Stimulated activated CD4-positive, alpha-beta T cell treated with anti-CD3 and anti-CD28 coated beads, Interleukin-1b, Interleukin-23, amount 100 ng/mL, for 48 hours (primary cell): ENCODE measurements at regions not wholly inside any gene's neighbourhood (a gene's known extent, or its start where the extent isn't known, plus 50 kb on each side); places are given as distances from the start of the nearest gene placed in this dataset.

Source experiments
- DNase-seq: peaks from one replicate; pipeline ENCODE4 v3.0.0-alpha.2; 2020

- DNase-seq: no peak
Observed at GRCh38 chr1:221308534-221309511, 429.6 kb downstream of the HLX start.

- DNase-seq: no peak
Observed at GRCh38 chr1:221309723-221310122, 430.5 kb downstream of the HLX start.

- no peak for DNase-seq
Observed at GRCh38 chr1:221310180-221310579, 430.9 kb downstream of the HLX start.

- no peak for DNase-seq
Observed at GRCh38 chr1:221315330-221315729, 426.6 kb downstream of the DUSP10 start.

- DNase-seq: no peak
Observed at GRCh38 chr1:221316491-221317056, 425.3 kb downstream of the DUSP10 start.

GRCh38 chr1:221317537-221317936, 424.4 kb downstream of the DUSP10 start:
- DNase-seq: no peak

GRCh38 chr1:221327954-221328353, 413.9 kb downstream of the DUSP10 start:
- no peak for DNase-seq

GRCh38 chr1:221328371-221328770, 413.5 kb downstream of the DUSP10 start:
- no peak for DNase-seq

- no peak for DNase-seq
Observed at GRCh38 chr1:221331273-221332183, 410.4 kb downstream of the DUSP10 start.

- no peak for DNase-seq
Observed at GRCh38 chr1:221334062-221334461, 407.8 kb downstream of the DUSP10 start.

- DNase-seq: no peak
Observed at GRCh38 chr1:221335161-221336101, 406.5 kb downstream of the DUSP10 start.

GRCh38 chr1:221336126-221336525, 405.8 kb downstream of the DUSP10 start:
- no peak for DNase-seq

- no peak for DNase-seq
Observed at GRCh38 chr1:221337106-221337505, 404.8 kb downstream of the DUSP10 start.

- DNase-seq: no peak
Observed at GRCh38 chr1:221343136-221343535, 398.8 kb downstream of the DUSP10 start.

- DNase-seq: no peak
Observed at GRCh38 chr1:221343607-221344006, 398.3 kb downstream of the DUSP10 start.

- no peak for DNase-seq
Observed at GRCh38 chr1:221344693-221345092, 397.2 kb downstream of the DUSP10 start.

- DNase-seq: no peak
Observed at GRCh38 chr1:221347706-221348105, 394.2 kb downstream of the DUSP10 start.

GRCh38 chr1:221350091-221350490, 391.8 kb downstream of the DUSP10 start:
- DNase-seq: no peak

GRCh38 chr1:221356693-221357092, 385.2 kb downstream of the DUSP10 start:
- no peak for DNase-seq

GRCh38 chr1:221363039-221363438, 378.9 kb downstream of the DUSP10 start:
- no peak for DNase-seq

GRCh38 chr1:221366495-221367110, 375.3 kb downstream of the DUSP10 start:
- DNase-seq: no peak

GRCh38 chr1:221371705-221372104, 370.2 kb downstream of the DUSP10 start:
- no peak for DNase-seq
